Islet precursor cell (in vitro differentiated cells): ENCODE measurements at regions not wholly inside any gene's neighbourhood (a gene's known extent, or its start where the extent isn't known, plus 50 kb on each side); places are given as distances from the start of the nearest gene placed in this dataset.

Experiments
- DNase-seq: peaks from one replicate; pipeline ENCODE4 v3.0.0-alpha.2; 2018

DNA sequence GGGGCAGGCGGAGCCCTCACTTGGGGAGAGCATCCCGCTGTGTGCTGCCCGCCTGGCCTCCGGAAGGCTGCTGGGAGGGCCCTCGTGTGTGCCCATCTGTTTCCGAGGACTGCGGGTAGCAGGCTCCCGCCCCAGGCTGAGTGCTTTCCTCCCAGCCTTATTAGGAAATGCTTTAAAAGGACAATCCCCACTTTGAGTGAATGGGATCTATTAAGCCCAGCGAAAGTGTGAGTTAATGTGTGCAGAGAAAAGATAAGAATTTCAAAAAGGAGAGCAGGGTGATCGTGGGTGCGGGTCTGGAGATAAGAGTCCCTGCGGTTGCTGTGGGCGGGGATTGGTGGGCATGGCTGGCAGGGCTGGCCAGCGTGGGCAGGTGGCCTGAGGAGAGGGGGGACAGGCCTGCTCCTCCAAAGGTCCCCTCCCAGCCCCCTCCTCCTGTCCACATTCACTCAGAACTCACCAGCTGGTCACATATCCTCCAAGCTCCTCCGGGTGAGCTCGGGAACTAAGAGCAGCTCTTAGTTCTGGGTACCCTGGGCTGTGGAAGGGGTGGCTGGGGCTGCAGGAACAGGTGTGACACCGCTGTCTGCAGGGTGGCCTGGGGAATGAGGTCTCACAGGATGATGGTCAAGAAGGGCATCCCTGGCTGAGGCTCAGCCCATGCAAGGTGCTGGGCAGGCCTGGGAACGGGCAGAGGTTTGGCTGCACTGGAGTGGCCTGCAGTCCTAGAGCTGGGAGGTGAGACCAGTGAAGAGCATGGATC is 1260.3 kb downstream of the BRD1 start:
- no peak for DNase-seq

DNA sequence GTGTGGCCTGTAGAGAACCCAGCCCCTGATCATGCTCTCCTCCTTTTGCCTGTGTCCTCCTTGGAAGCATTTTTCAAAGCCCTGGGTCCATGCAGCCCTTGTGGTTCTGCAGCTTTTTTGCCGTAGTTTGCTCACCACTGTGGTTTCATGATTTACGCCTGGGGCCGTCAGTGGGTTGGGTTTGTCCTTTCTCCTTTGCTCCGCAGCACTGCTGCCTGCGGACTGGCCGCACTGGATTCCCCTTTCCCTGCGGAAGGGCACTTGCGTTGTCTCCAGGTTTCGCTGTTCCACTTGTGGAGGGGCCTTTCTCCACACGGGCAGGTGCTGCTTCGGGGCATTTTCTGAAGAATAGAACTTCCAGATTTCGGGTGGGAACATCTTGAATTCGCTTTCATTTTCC is 1260.9 kb downstream of the BRD1 start:
- no peak for DNase-seq

DNA sequence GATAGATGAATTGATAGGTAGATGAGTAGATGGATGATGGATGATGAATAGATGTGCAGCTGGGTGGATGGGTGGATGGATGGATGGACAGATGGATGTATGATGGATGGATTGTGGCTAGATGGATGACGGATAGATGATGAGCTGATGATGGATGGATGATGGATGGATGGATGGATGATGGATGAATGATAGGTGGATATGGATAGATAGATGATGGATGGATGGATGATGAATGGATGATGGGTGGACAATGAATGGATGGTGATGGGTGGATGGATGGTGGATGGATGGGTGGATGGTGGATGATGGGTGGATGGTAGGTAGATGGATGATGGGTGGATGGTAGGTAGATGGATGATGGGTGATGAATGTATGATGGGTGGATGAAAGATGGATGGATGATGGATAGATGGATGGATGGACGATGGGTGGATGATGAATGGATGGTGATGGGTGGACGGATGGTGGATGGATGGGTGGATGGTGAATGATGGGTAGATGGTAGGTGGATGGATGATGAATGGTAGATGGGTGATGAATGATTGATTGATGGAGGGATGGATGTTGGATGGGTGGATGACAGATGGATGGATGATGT is 1261.7 kb downstream of the BRD1 start:
- no peak for DNase-seq

DNA sequence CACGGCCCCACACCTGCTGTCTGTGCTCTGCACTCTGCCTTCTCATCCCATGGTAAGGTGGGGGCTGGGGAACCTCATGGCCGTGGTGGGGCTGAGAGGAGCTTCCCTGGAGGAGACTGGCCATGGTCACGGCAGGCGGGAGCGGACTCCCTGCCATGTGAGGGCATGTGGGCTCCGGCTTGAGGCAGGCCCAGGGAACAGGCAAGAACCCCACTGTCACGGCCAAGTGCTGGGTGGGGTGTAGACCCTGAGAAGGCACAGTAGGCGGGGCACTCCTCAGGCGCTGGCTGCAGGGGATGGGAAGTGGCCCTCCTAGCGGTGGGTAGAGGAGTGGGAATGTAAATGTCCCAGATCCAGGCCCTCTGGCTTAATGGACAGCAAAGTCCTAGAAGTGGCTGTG is 1262.7 kb downstream of the BRD1 start:
- DNase-seq: no peak

DNA sequence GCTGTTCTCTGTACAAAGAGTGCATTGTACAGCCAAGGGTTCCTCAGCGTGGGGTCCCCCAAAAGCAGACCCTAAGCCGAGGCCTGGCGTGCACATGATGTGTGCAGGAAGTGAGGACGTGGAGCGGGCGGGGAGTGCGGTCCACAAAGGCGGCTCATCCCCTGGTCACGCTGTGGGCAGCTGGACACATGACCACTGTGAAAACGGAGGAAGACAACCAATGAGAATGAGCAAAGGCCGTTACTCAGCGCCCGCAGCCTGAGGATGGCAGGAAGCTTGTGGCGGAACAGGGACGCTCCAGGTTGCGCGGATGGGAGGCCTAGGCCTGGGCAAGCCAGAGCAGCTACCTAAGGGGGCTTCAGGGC is 1263.7 kb downstream of the BRD1 start:
- no peak for DNase-seq

DNA sequence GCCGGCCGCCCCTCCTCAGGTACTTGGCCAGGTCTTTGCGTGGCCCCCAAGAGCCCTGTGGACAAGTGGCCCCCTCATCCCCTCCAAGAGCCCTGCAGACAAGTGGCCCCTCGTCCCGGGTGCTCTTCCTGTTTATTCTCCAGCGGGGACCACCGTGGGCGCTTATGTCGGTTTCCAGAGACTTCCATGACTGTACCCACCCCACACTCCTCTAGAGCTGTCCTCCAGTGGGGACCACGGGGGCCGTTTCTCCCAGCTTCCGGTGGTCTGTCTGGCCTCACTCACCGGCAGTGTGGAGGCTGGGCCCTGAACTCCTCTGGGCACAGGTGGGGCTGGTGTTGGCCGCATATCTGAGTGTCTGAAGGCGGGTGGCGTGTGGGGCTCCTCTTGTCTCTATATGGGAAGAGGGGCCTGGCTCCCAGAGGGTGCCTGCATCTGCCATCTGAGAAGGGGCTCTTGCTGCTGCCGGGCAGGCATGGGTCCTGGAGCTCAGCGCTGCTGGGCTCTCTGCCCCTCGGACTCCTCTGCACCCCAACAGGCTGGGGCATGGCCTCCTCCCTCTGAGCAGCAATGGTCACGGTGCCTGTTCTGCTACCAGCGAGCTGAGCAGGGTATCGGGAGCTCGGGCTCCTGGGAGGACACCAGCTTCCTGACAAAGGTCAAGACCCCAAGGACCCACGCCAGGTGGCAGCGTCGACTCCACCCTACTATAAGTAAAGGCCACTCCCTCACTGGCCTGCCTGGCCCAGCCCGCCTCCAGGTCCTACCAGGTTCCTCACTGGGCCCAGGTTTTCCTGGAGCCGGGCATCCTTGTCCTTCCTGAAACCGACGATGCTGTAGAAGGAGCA is 1264.3 kb downstream of the BRD1 start:
- no peak for DNase-seq

DNA sequence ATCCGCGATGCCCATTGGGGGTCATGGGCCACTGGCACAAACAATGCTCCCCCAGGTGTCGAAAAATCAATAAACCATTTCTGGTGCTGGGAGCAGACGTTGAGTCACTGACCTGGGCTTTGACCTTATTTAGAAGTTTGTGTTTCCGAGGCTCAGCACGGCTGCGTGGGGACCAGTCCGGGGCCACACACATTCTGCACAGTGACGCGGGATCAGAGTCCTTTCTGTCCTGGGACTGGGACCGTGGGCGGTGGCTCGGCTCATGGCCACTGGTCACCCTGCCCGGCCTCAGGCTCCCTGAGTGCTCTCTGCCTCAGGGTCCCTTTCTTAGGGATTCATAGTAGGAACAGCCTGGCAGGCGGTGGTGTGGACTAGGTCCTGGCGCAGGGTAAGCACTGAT is 1266.0 kb downstream of the BRD1 start:
- no peak for DNase-seq

DNA sequence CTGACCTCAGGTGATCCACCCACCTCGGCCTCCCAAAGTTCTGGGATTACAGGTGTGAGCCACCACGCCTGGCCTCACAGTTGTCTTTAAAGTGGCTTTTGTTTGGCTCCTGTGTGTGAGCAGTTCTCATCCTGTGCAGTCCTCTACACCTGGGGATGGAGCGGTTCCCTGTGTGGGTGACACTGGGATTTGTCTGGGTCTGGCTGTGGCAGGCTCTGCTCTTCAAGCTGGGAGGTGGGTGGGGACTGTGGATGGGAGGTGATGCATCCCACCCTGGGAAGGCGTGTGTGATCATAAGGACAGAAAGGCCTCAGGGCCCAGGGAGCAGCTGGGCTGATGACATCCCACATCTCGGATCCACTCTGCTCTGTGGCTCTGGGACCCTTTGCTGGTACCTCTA is 1266.8 kb downstream of the BRD1 start:
- DNase-seq: no peak

DNA sequence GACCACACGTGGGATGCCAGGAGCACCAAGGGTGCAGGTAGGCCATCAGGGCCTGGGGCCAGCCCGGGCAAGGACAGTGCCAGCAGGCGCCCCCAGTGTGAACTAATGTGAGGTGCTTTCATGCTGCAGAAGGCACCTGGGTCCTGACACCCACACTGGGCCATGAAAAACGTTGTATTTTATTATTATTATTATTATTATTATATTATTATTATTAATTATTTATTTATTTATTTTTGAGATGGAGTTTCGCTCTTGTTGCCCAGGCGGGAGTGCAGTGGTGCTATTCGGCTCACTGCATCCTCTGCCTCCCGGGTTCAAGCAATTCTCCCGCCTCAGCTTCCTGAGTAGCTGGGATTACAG is 1267.3 kb downstream of the BRD1 start:
- DNase-seq: no peak

DNA sequence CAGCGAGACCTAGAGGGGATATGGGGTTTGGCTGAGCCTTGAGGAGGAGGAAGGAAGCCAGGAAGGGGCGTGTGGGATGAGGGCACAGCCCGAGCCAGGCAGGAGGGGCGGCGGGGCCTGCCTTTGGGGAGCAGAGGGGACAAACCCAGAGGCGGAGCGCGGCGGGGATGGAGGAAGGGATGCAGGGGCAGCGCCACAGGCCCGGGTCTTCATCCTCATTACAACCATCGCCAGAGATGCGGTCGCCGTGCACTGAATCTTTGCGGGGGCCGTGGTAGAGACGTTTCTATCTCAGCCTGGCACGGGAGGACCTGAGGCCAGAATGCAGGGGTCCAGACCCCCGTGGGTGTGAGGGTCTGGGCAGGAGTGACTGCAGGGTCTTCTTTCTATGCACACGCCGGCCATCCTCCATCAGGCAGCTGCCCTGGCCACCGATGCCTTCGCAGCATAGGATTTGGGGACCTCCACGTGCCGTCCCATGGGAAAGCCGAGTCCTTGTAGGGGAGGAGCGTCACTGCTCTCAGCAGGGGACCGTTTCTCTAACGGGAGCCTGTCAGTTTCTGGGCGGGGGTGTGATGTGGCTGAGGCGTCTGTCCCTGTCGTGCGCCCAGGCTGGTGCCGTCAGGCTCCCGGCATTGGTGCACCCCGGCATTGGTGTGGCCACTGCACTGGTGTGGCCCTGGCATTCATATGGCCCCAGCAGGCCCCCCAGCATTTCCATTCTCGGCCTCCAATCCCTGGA is 1267.9 kb downstream of the BRD1 start:
- DNase-seq: no peak

DNA sequence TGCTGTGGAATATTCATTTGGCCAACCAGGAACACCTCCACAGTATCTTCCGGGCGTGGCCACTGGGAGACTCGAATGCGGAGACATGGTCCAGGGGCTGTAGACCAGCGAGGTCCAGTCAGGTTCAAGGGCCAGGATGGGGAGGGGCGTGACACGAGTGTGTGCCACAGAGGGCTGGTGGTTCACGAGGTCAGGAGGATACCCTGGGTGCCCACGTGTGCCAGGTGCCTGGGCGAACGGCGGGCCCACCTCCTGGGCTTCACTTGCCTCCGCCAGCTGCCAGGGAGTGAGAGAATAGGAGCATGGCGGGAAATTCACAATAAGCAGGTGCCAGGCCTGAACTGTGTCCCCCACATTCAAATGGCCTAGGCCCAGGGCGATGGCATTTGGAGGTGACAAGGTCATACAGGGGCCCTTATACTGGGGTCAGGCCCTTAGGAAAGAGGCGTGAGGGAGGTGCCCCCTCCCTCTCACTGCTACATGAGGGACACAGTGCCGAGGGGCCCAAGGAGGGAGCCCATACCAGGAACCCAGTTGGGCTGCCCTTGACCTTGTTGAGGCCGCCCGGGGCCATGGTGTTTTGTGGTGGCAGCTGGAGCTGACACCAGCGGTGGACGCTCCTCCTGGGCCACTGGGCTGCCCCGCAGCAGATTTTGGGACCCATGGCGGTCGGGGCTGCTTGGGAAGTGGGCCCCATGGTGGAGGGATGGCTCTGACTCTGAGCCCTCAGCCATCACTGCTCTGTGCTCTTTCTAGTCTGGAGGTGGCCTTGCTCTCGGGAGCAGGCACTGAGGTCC is 1268.9 kb downstream of the BRD1 start:
- no peak for DNase-seq

DNA sequence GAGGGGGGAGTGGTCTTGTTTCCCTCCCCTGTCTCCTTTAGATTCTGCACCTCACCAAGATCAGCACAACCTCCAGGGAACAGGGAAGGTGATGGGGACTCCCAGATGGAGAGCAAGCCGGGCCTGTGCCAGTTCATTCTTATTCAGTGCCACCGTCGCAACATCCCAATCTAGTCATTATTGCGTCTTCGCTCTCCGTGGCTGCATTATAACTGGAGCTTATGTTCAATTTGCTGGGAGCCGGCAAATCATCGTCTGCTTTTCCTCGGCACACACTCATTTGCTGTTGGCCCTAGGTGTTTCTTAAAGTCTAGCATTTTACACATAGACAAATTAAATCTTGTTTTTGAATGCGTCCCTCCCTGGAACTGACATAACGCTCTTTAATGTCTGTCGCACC is 1269.7 kb downstream of the BRD1 start:
- no peak for DNase-seq

DNA sequence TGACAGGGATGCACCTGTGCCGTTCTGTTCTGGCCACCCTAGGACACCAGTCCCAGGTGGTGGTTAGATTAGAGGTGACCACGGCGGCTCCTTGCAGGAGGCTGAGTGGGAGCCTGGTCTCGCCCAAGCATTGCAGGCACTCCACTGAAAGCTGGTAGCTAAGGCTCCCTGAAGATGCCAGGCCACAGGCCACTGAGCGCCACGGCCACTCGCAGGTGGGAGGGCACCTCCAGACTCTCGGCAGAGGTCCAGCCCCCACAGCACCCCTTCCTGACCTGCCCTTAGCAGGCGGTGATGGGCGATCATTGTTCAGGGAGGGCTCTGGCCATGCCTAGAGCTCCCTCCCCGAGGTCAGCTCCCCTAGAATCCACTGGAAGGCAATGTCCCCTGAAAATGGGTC is 1270.2 kb downstream of the BRD1 start:
- no peak for DNase-seq

DNA sequence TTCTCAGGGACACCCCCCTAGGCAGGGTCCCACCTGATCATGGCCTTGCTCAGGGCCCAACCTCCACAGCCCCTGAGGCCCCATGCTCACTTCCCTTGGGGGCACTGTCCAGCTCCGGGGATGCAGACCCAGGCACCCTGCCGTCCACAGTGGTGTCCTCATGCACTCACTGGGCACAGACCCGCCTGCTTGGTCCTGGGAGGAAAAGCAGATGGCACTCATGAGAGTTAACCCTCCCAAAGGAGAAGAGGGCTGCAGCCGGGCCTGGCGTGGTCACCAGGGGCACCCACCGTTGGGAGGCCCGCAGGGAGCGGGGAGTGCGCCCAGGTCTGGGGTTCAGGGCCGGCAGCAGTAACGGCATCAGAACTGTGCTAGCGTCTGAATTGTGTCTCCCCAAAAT is 1270.9 kb downstream of the BRD1 start:
- DNase-seq: no peak

DNA sequence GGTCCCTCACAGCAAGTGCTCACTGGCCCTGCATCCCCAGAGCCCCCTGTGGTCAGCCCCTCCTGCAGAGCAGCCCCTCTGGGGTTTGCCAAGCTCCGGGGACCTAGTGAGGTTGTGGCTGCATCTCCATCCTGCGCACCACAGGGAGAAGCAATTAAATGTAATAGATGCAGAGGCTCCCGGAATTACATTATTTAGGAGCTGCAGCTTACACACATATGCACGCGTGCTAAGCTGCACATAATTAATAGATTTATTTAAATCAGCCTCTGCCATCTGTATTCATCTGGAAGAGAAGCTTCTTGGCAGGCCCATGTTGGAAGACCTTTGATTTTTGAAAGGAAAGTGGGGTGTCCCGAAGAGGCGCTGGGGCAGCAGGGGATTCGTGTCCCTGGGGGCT is 1271.5 kb downstream of the BRD1 start:
- DNase-seq: no peak

DNA sequence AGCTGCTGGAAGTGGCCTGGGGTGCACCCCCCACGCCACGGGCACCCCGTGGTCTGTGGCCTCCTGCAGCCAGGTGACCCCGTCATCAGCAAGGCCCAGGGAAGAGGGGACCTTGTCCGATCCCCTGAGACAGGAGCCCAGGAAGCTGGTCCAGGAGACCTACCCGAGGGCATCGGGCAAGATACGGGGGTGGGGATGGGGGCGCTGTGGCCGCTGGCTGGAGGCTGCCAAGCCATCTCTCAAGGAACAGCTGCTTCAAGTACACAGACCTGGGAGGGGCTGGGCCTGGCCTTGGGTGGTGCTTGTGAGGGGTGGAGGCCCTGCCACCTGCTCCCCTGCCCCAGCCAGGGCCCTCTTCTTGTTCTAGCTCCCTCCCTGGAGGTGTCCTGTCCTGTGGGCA is 1272.1 kb downstream of the BRD1 start:
- no peak for DNase-seq

DNA sequence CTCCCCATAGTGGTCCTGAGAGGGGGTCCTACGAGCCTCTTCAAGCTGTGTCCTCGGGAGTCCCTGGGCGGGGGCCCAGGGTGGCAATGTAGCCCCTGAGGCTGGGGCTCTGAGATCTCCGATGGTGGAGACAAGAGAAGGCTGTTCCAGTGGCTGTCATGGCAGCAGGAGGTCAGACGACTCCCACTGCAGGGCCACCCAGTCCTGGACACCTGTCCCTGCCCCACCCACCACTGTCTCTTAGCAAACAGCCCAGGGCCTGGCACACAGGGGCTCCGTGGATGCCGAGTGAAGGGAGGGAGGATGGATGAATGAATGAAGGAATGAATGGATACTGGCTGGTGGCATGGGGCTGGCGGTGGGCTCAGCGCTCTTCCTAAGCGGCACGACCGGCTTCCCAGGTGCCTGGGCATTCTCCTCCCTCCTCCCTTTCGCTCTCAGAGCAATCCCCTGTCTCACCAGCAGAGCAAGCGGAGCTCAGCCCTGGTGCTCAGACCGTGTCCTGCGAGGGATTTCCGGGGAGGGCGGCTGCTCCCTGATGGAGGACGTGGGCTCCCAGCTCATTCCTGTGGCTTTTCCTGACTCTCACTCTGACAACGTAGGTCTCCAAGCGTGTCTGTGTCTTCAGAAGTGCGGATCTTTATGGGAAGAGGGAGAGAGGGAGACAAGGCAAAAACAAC is 1272.6 kb downstream of the BRD1 start:
- peak; percentile 76 for DNase-seq

DNA sequence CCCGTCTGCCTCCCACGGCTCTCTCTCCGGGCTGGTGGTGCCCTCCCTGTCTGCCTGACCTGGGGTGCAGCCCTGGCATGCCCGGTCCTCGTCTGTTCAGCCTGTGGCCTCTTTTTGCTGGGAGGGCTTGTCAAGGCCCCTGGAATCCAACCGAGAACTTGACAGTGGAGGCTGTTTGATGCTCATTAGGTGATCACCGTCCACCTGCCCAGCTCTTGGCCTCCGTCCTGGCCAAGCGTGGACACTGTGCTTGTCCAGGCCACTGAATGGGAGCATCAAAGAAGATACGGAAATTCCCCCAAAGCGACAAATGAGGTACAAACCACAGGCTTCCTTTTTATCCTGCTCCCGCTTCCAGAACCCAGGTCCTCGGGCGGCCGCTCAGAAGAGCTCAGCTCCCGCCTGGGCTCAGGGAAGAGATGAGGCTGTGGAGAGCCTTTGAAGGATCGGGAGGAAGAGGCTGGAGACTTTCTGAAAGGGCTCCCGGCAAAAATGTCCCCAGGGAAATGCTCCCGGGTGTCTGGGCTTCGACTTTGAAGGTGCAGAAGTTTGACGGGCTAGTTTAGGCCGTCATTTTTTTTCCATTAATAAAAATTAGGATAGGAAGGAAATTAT is 1273.9 kb downstream of the BRD1 start:
- no peak for DNase-seq

DNA sequence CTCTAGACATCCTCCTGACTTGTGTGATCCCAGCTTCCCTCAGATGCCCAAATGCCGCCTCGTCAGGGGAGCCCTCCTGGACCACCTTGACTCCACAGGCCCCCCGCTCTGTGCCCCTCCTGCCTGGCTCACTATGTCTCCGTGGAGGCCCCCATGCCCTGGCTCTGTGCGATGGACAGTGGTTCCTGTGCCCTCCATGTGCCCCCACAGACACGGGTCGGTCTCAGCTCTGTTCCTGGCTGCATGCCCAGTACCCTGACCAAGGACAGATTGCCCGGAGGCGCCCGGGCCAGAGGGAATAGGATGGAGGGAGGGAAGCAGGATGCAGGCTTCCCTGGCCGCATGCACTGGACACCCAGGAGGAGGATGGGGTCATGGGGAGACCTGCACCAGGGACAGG is 1274.6 kb downstream of the BRD1 start:
- DNase-seq: no peak

DNA sequence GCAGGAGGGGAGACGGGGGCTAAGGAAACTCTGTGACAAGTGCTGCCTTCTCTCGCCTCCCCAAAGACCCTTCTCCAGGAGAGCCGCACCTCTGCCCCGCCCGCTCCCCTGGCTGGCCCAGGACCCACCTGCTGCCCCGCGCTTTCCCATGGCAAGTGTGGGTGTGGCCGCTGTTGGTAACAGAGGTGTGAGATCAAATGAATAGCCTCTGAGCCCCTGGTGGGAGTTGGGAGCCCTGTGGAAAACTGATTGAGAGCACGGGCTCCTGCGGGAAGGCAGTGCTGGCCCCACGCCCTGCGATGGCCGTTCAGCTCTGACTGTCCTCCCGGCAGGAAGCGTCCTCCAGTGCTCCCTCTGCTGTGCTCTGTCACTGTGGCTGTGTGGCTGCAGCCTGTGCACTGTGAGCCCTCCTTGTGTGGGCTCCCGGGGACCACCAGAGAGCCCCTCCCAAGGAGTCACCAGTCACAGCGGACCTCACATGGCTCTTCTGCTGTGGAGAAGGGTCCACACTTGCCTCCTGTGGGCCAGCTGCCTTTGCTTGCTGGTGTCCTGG is 1275.9 kb downstream of the BRD1 start:
- DNase-seq: no peak

DNA sequence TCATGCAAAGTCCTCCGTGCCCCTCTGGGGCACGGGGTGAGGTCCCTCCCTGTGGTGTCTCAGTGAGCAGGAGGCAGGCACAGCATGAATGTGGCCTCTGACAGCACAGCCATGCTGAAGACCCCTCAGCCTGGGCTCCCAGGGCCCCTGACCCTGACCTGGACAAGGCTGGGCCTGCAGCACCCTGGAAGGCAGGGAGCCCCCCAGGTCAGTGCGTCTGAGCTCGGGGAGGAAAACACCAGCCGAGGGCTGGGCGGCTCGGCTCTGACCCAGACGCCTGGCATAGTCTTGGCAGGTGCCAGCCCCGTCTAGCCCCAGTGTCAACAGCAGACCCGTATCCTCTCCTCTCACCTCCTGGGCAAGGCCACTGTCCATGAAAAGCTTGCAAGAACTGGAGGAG is 1276.6 kb downstream of the BRD1 start:
- DNase-seq: no peak
